HEK293 (cell line): ENCODE measurements at regions not wholly inside any gene's neighbourhood (a gene's known extent, or its start where the extent isn't known, plus 50 kb on each side); places are given as distances from the start of the nearest gene placed in this dataset.

Experiments used
- CTCF ChIA-PET: fragments of 350-600 bp; formaldehyde crosslinking; extraction: SDS; loops from one replicate; lab custom pipeline; 2021; ENCODE audit warnings: antibody characterized with exemption; lab: Yijun Ruan, JAX
- POLR2A ChIA-PET: fragments of 300-600 bp; formaldehyde crosslinking; extraction: SDS; loops from one replicate; lab custom pipeline; 2020; ENCODE audit warnings: antibody characterized with exemption, inconsistent platforms; lab: Yijun Ruan, JAX
- H3K27ac ChIP-seq: fragments of 200-500 bp; sonication (Bioruptor generic); 2 replicates; pipeline ENCODE4 v1.5.1; 2014; ENCODE audit warnings: low read depth, low read length, control low read depth, inconsistent platforms; ENCODE audit errors: extremely low read depth
- H3K36me3 ChIP-seq, 2 experiments: fragments of 200-500 bp in 1 of 2; sonication (Bioruptor generic) in 1 of 2; 1 replicate in 1 of 2; 2 replicates in 1 of 2; pipeline ENCODE4 v1.5.1; 2014 to 2017; ENCODE audit warnings: inconsistent platforms in 2 of 2, low read length in 2 of 2; ENCODE audit not compliant: control insufficient read depth in 2 of 2, insufficient read depth in 1 of 2
- H3K4me1 ChIP-seq: fragments of 200-500 bp; sonication (Bioruptor generic); 2 replicates; pipeline ENCODE4 v1.5.1; 2014; ENCODE audit warnings: mild to moderate bottlenecking, low read length, inconsistent platforms; ENCODE audit not compliant: control insufficient read depth, insufficient read depth
- H3K4me3 ChIP-seq: 2 replicates; pipeline ENCODE4 v1.5.1; 2011; ENCODE audit warnings: low read depth, mild to moderate bottlenecking, control low read depth, low read length, moderate library complexity
- H3K9me3 ChIP-seq: fragments of 200-500 bp; sonication (Bioruptor generic); 2 replicates; pipeline ENCODE4 v1.5.1; 2014; ENCODE audit warnings: low read depth, low read length, inconsistent platforms; ENCODE audit not compliant: control insufficient read depth, insufficient read depth
- BCL11B ChIP-seq: fragments of 450-650 bp; formaldehyde crosslinking; IDR thresholded peaks from 2 replicates; pipeline ENCODE4 v1.5.1; 2016; ENCODE audit warnings: low read depth, missing biosample characterization, missing genetic modification characterization
- IKZF3 ChIP-seq: fragments of 450-650 bp; IDR thresholded peaks from 2 replicates; pipeline ENCODE4 v1.5.0; 2018; ENCODE audit warnings: missing biosample characterization, mild to moderate bottlenecking, missing genetic modification characterization, moderate library complexity
- PRDM2 ChIP-seq: fragments of 450-650 bp; formaldehyde crosslinking; IDR thresholded peaks from 2 replicates; pipeline ENCODE4 v1.5.1; 2016; ENCODE audit warnings: missing biosample characterization, missing genetic modification characterization, borderline replicate concordance
- SCRT1 ChIP-seq: fragments of 450-650 bp; formaldehyde crosslinking; IDR thresholded peaks from 2 replicates; pipeline ENCODE4 v1.5.1; 2016; ENCODE audit warnings: missing biosample characterization, missing genetic modification characterization, borderline replicate concordance
- SP2 ChIP-seq: fragments of 450-650 bp; formaldehyde crosslinking; IDR thresholded peaks from 2 replicates; pipeline ENCODE4 v1.5.1; 2016; ENCODE audit warnings: missing biosample characterization, missing genetic modification characterization
- SP7 ChIP-seq: fragments of 450-650 bp; formaldehyde crosslinking; IDR thresholded peaks from 2 replicates; pipeline ENCODE4 v1.5.1; 2016; ENCODE audit warnings: missing biosample characterization, missing genetic modification characterization
- ZEB2 ChIP-seq: fragments of 450-650 bp; formaldehyde crosslinking; IDR thresholded peaks from 2 replicates; pipeline ENCODE4 v1.5.1; 2016; ENCODE audit warnings: missing biosample characterization, missing genetic modification characterization
- ZNF138 ChIP-seq: fragments of 450-650 bp; formaldehyde crosslinking; IDR thresholded peaks from 2 replicates; pipeline ENCODE4 v1.5.1; 2016; ENCODE audit warnings: missing biosample characterization, missing genetic modification characterization, borderline replicate concordance
- ZNF2 ChIP-seq: fragments of 450-650 bp; formaldehyde crosslinking; IDR thresholded peaks from 2 replicates; pipeline ENCODE4 v1.5.1; 2016; ENCODE audit warnings: missing biosample characterization, missing genetic modification characterization
- ZNF24 ChIP-seq: fragments of 450-650 bp; formaldehyde crosslinking; IDR thresholded peaks from 2 replicates; pipeline ENCODE4 v1.5.1; 2016; ENCODE audit warnings: missing biosample characterization, missing genetic modification characterization
- ZNF266 ChIP-seq: fragments of 450-650 bp; formaldehyde crosslinking; IDR thresholded peaks from 2 replicates; pipeline ENCODE4 v1.5.1; 2016; ENCODE audit warnings: missing biosample characterization, missing genetic modification characterization, low read depth
- ZNF280C ChIP-seq: fragments of 450-650 bp; formaldehyde crosslinking; IDR thresholded peaks from 2 replicates; pipeline ENCODE4 v1.5.1; 2016; ENCODE audit warnings: missing biosample characterization, missing genetic modification characterization
- ZNF362 ChIP-seq: fragments of 450-650 bp; formaldehyde crosslinking; IDR thresholded peaks from 2 replicates; pipeline ENCODE4 v1.5.1; 2016; ENCODE audit warnings: missing biosample characterization, missing genetic modification characterization
- ZNF521 ChIP-seq: fragments of 450-650 bp; formaldehyde crosslinking; IDR thresholded peaks from 2 replicates; pipeline ENCODE4 v1.5.1; 2017; ENCODE audit warnings: missing biosample characterization, mild to moderate bottlenecking, missing genetic modification characterization
- ZNF610 ChIP-seq: fragments of 450-650 bp; formaldehyde crosslinking; IDR thresholded peaks from 2 replicates; pipeline ENCODE4 v1.5.1; 2016; ENCODE audit warnings: missing biosample characterization, missing genetic modification characterization, borderline replicate concordance
- ZNF639 ChIP-seq: fragments of 450-650 bp; formaldehyde crosslinking; IDR thresholded peaks from 2 replicates; pipeline ENCODE4 v1.5.1; 2016; ENCODE audit warnings: missing biosample characterization, missing genetic modification characterization
- ZNF654 ChIP-seq: fragments of 450-650 bp; formaldehyde crosslinking; IDR thresholded peaks from 2 replicates; pipeline ENCODE4 v1.5.1; 2016; ENCODE audit warnings: low read depth, missing biosample characterization, missing genetic modification characterization
- ZNF677 ChIP-seq: fragments of 450-650 bp; IDR thresholded peaks from 2 replicates; pipeline ENCODE4 v1.5.0; 2018; ENCODE audit warnings: missing biosample characterization, mild to moderate bottlenecking, missing genetic modification characterization, moderate library complexity
- ZNF707 ChIP-seq: fragments of 450-650 bp; formaldehyde crosslinking; IDR thresholded peaks from 2 replicates; pipeline ENCODE4 v1.5.1; 2016; ENCODE audit warnings: missing biosample characterization, missing genetic modification characterization
- TF ChIP-seq, protein P1 (sequence below): sonication (generic); formaldehyde crosslinking; IDR thresholded peaks from 2 replicates; pipeline ENCODE4 v1.8.1; 2022; ENCODE audit warnings: mild to moderate bottlenecking, moderate library complexity, missing genetic modification reagents
- TF ChIP-seq, protein P2 (sequence below): fragments of 450-650 bp; formaldehyde crosslinking; IDR thresholded peaks from 2 replicates; pipeline ENCODE4 v1.5.0; 2017; ENCODE audit warnings: missing biosample characterization, missing genetic modification characterization, borderline replicate concordance

GRCh38 chr1:72438270-72438669 lies 155.9 kb upstream of the NEGR1 start:
- no peak for TF ChIP-seq ZEB2 (tag by site-specific recombination)
- TF ChIP-seq ZNF707, result no peak
- TF ChIP-seq SP2, result no peak
- TF ChIP-seq ZNF280C, result no peak
- no peak for TF ChIP-seq PRDM2 (tag by site-specific recombination)
- no peak for TF ChIP-seq ZNF677
- TF ChIP-seq, all 188 proteins: peak for 0
- Histone ChIP-seq H3K36me3 (no peaks in the 10 kb centered on the region), H3K9me3 (no peaks in the 10 kb centered on the region), H3K4me1 (no peaks in the 10 kb centered on the region), H3K27ac (no peak overlapping the region), H3K4me3 (no peak overlapping the region)
- CTCF ChIA-PET, result no interaction called here
- POLR2A ChIA-PET, result no interaction called here

DNA sequence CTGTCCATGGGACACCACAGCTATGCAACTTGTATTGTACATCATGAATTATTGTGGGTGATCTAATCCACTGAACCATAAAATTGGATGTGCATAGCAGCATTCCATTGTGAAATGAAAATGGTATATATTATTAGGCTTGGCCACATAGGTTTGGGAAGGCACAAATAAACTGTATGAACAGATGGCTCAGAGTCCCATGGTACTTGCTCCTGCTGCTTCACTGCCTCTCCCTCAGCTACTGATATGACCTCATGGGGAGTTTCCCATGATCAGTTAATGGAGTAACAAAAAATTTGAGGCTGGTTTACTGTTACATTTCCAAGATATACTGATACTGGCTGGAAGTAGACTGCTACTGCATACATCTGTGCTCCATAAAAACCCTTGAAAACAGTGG lies 152.7 kb upstream of the NEGR1 start:
- CTCF ChIA-PET, result no interaction called here
- no peak overlapping the region for H3K4me3 ChIP-seq
- TF ChIP-seq ZNF362 (tag by site-specific recombination) (no peak), ZNF654 (tag by site-specific recombination) (no peak), ZNF521 (tag by site-specific recombination) (no peak), ZNF610 (no peak), ZNF138 (tag by site-specific recombination) (no peak), SCRT1 (tag by site-specific recombination) (no peak), ZNF24 (tag by site-specific recombination) (no peak), BCL11B (tag by site-specific recombination) (no peak), ZNF2 (tag by site-specific recombination) (no peak), ZNF639 (tag by site-specific recombination) (no peak), SP7 (tag by site-specific recombination) (no peak), ZNF266 (tag by site-specific recombination) (no peak), IKZF3 (tag by site-specific recombination) (no peak)
- TF ChIP-seq, protein P1, sequence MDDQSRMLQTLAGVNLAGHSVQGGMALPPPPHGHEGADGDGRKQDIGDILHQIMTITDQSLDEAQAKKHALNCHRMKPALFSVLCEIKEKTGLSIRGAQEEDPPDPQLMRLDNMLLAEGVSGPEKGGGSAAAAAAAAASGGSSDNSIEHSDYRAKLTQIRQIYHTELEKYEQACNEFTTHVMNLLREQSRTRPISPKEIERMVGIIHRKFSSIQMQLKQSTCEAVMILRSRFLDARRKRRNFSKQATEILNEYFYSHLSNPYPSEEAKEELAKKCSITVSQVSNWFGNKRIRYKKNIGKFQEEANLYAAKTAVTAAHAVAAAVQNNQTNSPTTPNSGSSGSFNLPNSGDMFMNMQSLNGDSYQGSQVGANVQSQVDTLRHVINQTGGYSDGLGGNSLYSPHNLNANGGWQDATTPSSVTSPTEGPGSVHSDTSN (CRISPR knock-in tag), result no peak
- TF ChIP-seq, protein P2, sequence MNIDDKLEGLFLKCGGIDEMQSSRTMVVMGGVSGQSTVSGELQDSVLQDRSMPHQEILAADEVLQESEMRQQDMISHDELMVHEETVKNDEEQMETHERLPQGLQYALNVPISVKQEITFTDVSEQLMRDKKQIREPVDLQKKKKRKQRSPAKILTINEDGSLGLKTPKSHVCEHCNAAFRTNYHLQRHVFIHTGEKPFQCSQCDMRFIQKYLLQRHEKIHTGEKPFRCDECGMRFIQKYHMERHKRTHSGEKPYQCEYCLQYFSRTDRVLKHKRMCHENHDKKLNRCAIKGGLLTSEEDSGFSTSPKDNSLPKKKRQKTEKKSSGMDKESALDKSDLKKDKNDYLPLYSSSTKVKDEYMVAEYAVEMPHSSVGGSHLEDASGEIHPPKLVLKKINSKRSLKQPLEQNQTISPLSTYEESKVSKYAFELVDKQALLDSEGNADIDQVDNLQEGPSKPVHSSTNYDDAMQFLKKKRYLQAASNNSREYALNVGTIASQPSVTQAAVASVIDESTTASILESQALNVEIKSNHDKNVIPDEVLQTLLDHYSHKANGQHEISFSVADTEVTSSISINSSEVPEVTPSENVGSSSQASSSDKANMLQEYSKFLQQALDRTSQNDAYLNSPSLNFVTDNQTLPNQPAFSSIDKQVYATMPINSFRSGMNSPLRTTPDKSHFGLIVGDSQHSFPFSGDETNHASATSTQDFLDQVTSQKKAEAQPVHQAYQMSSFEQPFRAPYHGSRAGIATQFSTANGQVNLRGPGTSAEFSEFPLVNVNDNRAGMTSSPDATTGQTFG (tag by site-specific recombination), result no peak
- H3K9me3 ChIP-seq, result no peaks in the 10 kb centered on the region
- H3K4me1 ChIP-seq, result no peaks in the 10 kb centered on the region
- no peak overlapping the region for H3K27ac ChIP-seq
- no peaks in the 10 kb centered on the region for H3K36me3 ChIP-seq
- POLR2A ChIA-PET, result no interaction called here
